RWPE2 (cell line): ENCODE measurements at regions not wholly inside any gene's neighbourhood (a gene's known extent, or its start where the extent isn't known, plus 50 kb on each side); places are given as distances from the start of the nearest gene placed in this dataset.

Source experiments
- ATAC-seq: fragments of 200-7000 bp; cut with Tn5 transposase; 3 replicates; pipeline ENCODE4 v1.9.1; 2021; ENCODE audit warnings: low read depth
- DNase-seq: peaks from one replicate; pipeline ENCODE4 v3.0.0-alpha.2; 2020; ENCODE audit warnings: low spot score
- H3K27ac ChIP-seq: fragments of 450-650 bp; 2 replicates; pipeline ENCODE4 v1.5.1; 2017; ENCODE audit warnings: mild to moderate bottlenecking; ENCODE audit not compliant: poor library complexity, severe bottlenecking
- H3K27me3 ChIP-seq: fragments of 250-450 bp; sonication (Bioruptor Pico); 2 replicates; pipeline ENCODE4 v1.5.1; 2021; ENCODE audit warnings: mild to moderate bottlenecking, moderate library complexity; ENCODE audit not compliant: insufficient read depth, poor library complexity, severe bottlenecking
- H3K36me3 ChIP-seq: fragments of 250-450 bp; sonication (Bioruptor Pico); 2 replicates; pipeline ENCODE4 v1.5.1; 2020; ENCODE audit warnings: low read depth, mild to moderate bottlenecking, moderate library complexity
- H3K4me1 ChIP-seq: fragments of 250-450 bp; sonication (Bioruptor Pico); 2 replicates; pipeline ENCODE4 v1.5.1; 2021; ENCODE audit warnings: mild to moderate bottlenecking, moderate library complexity; ENCODE audit not compliant: insufficient read depth, poor library complexity, severe bottlenecking
- H3K4me3 ChIP-seq: fragments of 250-450 bp; sonication (Bioruptor Pico); 2 replicates; pipeline ENCODE4 v1.5.1; 2021; ENCODE audit warnings: mild to moderate bottlenecking, moderate library complexity; ENCODE audit not compliant: severe bottlenecking
- H3K9me3 ChIP-seq: fragments of 250-450 bp; sonication (Bioruptor Pico); 2 replicates; pipeline ENCODE4 v1.5.1; 2021; ENCODE audit warnings: mild to moderate bottlenecking, moderate library complexity; ENCODE audit not compliant: severe bottlenecking
- TF ChIP-seq, protein P1 (sequence below): fragments of 450-650 bp; IDR thresholded peaks from one replicate; pipeline ENCODE4 v1.5.1; 2017; ENCODE audit warnings: mild to moderate bottlenecking, moderate library complexity; ENCODE audit not compliant: poor library complexity, severe bottlenecking

DNA sequence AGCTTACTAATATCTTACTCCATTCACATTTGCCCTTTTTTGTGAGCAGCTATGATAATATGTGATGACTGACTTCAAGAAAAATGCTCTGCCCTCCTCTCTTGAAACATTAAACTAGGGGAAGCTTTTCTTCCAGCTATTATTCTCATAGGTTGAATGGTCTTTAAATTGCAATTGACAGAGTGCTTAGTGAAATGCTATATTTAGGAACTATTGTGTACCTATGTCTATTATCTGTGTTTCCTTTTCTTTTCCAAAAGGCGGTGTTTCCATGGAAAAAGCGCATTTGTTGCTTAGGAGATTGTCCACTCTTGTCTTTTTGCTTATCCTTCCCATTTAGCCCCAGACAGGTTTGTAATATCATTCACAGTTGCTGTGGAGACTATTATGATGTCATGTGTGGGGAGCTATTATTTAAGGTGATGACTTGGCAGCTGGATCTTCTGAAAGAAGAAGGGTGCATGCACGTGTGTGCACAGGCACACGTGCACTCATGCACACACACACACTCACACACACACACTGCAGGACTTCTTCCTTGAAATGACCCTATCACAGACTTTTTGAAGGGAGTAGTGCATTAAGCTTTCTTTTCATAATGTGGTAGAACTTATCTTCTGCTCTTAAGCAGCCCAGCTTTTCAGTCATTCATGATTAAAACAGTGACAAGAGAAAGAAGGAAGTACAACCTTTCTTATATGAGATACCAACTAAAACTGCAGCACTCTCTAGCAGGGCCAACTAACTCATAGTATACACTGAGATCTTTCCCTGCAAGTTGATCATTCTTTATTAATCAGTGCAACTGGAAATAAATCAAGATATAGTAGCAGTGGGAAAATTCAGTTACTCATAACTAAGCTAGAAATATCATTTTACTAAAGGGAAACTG lies 340.8 kb upstream of the MTNR1B start:
- Histone ChIP-seq H3K27me3 (no peaks in the 10 kb centered on the region), H3K9me3 (no peaks in the 10 kb centered on the region), H3K4me3 (no peak overlapping the region), H3K4me1 (no peaks in the 10 kb centered on the region), H3K36me3 (no peaks in the 10 kb centered on the region), H3K27ac (no peak overlapping the region)
- DNase-seq (no peak), ATAC-seq (no peak)
- TF ChIP-seq, protein P1, sequence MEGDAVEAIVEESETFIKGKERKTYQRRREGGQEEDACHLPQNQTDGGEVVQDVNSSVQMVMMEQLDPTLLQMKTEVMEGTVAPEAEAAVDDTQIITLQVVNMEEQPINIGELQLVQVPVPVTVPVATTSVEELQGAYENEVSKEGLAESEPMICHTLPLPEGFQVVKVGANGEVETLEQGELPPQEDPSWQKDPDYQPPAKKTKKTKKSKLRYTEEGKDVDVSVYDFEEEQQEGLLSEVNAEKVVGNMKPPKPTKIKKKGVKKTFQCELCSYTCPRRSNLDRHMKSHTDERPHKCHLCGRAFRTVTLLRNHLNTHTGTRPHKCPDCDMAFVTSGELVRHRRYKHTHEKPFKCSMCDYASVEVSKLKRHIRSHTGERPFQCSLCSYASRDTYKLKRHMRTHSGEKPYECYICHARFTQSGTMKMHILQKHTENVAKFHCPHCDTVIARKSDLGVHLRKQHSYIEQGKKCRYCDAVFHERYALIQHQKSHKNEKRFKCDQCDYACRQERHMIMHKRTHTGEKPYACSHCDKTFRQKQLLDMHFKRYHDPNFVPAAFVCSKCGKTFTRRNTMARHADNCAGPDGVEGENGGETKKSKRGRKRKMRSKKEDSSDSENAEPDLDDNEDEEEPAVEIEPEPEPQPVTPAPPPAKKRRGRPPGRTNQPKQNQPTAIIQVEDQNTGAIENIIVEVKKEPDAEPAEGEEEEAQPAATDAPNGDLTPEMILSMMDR: no peak

DNA sequence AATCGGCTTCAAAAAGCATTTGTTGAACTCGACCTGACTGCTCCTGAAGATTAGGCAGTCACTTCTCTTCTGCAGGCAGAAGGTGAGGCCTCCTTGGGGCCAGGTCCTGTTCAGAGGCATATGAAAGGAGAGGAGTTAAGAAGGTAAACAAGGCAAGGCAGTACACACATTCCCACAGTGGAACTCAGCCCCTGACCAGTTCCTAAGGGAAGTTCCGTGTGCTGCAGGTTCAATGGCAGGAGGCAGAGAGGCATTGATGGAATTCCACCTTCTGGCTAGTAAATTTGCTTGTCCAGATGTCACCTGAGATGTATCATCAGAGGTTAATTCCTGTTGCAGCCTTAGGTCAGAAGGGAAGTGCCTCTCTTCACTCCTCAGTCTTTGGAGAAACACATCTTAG lies 337.0 kb upstream of the MTNR1B start:
- ATAC-seq: no peak
- no peak for DNase-seq
- no peak overlapping the region for H3K4me3 ChIP-seq
- no peaks in the 10 kb centered on the region for H3K27me3 ChIP-seq
- TF ChIP-seq, protein P1: no peak
- H3K27ac ChIP-seq: no peak overlapping the region
- no peaks in the 10 kb centered on the region for H3K4me1 ChIP-seq
- H3K9me3 ChIP-seq: no peaks in the 10 kb centered on the region
- H3K36me3 ChIP-seq: no peaks in the 10 kb centered on the region

DNA sequence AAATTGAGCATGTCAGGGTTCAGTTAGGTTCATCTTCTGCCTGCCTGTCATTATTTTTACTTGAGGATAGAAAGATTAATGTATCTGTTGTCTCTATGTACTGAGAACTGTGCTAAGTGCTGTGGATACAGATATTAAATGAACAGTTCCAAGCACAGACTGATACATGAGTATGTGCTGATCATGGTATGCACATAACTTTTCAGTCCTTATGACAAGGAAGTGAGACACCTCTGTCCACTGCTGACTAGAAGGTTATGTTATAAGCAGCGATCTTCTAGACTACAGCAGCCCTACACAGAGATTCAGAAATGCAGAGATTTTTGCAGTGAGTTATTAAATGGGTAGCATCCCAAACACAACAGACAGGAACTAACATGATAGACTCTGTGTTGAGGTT lies 335.6 kb upstream of the MTNR1B start:
- DNase-seq (no peak), ATAC-seq (no peak)
- H3K9me3 ChIP-seq: no peaks in the 10 kb centered on the region
- no peaks in the 10 kb centered on the region for H3K36me3 ChIP-seq
- H3K4me3 ChIP-seq: no peak overlapping the region
- no peaks in the 10 kb centered on the region for H3K4me1 ChIP-seq
- no peak overlapping the region for H3K27ac ChIP-seq
- TF ChIP-seq, protein P1: no peak
- no peaks in the 10 kb centered on the region for H3K27me3 ChIP-seq

DNA sequence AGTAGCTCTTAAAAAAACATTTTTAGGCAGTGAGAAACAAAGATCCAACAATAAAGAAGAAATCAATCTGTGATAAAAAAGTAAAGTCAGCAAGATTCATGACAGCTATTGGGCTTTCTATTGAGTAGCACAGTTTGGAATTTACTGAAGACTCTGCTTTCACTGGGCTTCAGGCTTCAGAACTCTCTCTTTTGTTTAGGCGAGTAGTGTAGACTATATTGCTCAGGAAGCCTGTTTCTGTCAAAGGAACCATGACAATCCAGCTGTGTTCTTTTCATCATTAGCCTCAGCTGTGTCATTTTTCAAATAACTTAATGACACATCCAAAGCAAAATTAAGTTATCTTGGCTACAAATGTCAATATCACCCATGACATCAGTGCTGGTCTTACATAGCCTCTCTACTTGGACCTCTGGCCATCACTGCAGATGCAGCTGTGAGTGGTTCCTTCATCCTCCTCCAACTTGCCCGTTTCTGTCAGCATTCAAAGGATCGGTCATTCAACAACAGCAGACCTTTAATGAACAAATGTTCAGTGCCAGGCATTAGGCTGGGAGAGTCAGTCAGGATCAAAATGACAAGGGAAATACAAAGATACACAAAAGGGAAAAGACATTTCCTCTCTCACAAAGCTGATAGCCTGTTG lies 332.8 kb upstream of the MTNR1B start:
- TF ChIP-seq, protein P1: no peak
- Histone ChIP-seq H3K4me3 (no peak overlapping the region), H3K4me1 (no peaks in the 10 kb centered on the region), H3K27me3 (no peaks in the 10 kb centered on the region), H3K9me3 (no peaks in the 10 kb centered on the region), H3K36me3 (no peaks in the 10 kb centered on the region), H3K27ac (no peak overlapping the region)
- DNase-seq: no peak
- ATAC-seq: no peak

DNA sequence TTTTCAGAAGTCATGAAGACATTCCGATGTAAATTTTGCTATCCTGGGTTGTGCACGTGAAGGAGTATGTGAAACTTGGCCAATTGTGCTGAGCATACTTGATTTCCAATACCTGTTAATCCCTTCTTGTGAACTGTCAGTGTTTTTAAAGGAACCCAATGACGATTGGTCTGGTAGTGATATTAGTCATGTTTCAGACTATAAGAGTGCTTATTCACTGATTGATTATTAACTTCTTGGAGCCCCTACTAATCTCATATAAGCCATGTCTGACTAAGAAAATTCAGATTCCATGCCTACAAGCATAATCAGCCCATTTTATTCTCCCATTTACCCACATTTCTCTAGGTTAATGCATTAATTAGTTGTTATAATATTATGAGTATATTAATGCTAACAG lies 330.8 kb upstream of the MTNR1B start:
- Histone ChIP-seq H3K9me3 (no peaks in the 10 kb centered on the region), H3K4me3 (no peak overlapping the region), H3K27me3 (no peaks in the 10 kb centered on the region), H3K36me3 (no peaks in the 10 kb centered on the region), H3K4me1 (no peaks in the 10 kb centered on the region), H3K27ac (no peak overlapping the region)
- DNase-seq (no peak), ATAC-seq (no peak)
- TF ChIP-seq, protein P1: no peak
